ENCODE measurements at regions not wholly inside any gene's neighbourhood (a gene's known extent, or its start where the extent isn't known, plus 50 kb on each side); places are given as distances from the start of the nearest gene placed in this dataset.

GRCh38 chr6:8201679-8202078 lies 99.3 kb upstream of the EEF1E1 start:
- Histone ChIP-seq H3K27ac (no peak overlapping the region), H3K9me3 (no peaks in the 10 kb centered on the region), H3K4me3 (no peak overlapping the region), H3K36me3 (no peaks in the 10 kb centered on the region), H3K4me1 (replicated peaks) (no peaks in the 10 kb centered on the region), H3K27me3 (replicated peaks; ENCODE audit: insufficient read depth) (no peaks in the 10 kb centered on the region)
- no peak for DNase-seq (ENCODE audit: low spot score)
- WGBS, result 84% methylated on average over 5 of the region's 5 CpGs
- TF ChIP-seq POLR2A (IDR thresholded peaks at IDR 0.05) (no peak), POLR2AphosphoS5 (IDR thresholded peaks at IDR 0.05) (no peak)
- TF ChIP-seq, protein P1, sequence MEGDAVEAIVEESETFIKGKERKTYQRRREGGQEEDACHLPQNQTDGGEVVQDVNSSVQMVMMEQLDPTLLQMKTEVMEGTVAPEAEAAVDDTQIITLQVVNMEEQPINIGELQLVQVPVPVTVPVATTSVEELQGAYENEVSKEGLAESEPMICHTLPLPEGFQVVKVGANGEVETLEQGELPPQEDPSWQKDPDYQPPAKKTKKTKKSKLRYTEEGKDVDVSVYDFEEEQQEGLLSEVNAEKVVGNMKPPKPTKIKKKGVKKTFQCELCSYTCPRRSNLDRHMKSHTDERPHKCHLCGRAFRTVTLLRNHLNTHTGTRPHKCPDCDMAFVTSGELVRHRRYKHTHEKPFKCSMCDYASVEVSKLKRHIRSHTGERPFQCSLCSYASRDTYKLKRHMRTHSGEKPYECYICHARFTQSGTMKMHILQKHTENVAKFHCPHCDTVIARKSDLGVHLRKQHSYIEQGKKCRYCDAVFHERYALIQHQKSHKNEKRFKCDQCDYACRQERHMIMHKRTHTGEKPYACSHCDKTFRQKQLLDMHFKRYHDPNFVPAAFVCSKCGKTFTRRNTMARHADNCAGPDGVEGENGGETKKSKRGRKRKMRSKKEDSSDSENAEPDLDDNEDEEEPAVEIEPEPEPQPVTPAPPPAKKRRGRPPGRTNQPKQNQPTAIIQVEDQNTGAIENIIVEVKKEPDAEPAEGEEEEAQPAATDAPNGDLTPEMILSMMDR (IDR thresholded peaks at IDR 0.05), result no peak
- intact Hi-C loops (cut with DNase I), result no loop called here

GRCh38 chr6:8200255-8200654 lies 97.9 kb upstream of the EEF1E1 start:
- WGBS, result 64% methylated on average over 3 of the region's 3 CpGs
- no peaks in the 10 kb centered on the region for H3K4me1 ChIP-seq (replicated peaks)
- H3K27ac ChIP-seq, result no peak overlapping the region
- H3K4me3 ChIP-seq, result no peak overlapping the region
- intact Hi-C loops (cut with DNase I), result no loop called here
- no peaks in the 10 kb centered on the region for H3K27me3 ChIP-seq (replicated peaks; ENCODE audit: insufficient read depth)
- H3K9me3 ChIP-seq, result no peaks in the 10 kb centered on the region
- TF ChIP-seq POLR2A (IDR thresholded peaks at IDR 0.05) (no peak), POLR2AphosphoS5 (IDR thresholded peaks at IDR 0.05) (no peak)
- TF ChIP-seq, protein P1 (IDR thresholded peaks at IDR 0.05), result no peak
- H3K36me3 ChIP-seq, result no peaks in the 10 kb centered on the region
- DNase-seq (ENCODE audit: low spot score), result no peak

GRCh38 chr6:8195714-8196102 lies 93.4 kb upstream of the EEF1E1 start:
- intact Hi-C loops (cut with DNase I), result no loop called here

GRCh38 chr6:8195040-8195713 lies 92.8 kb upstream of the EEF1E1 start:
- DNase-seq (ENCODE audit: low spot score), result no peak
- H3K27ac ChIP-seq, result no peak overlapping the region
- no peaks in the 10 kb centered on the region for H3K27me3 ChIP-seq (replicated peaks; ENCODE audit: insufficient read depth)
- H3K36me3 ChIP-seq, result no peaks in the 10 kb centered on the region
- 65% methylated on average over 3 of the region's 3 CpGs for WGBS
- no peaks in the 10 kb centered on the region for H3K9me3 ChIP-seq
- no peaks in the 10 kb centered on the region for H3K4me1 ChIP-seq (replicated peaks)
- H3K4me3 ChIP-seq, result no peak overlapping the region
- TF ChIP-seq POLR2A (IDR thresholded peaks at IDR 0.05), result no peak
- intact Hi-C loops (cut with DNase I), result no loop called here

More at GRCh38 chr6:8195714-8196102, 93.4 kb upstream of the EEF1E1 start:
- Histone ChIP-seq H3K27me3 (replicated peaks; ENCODE audit: insufficient read depth) (no peaks in the 10 kb centered on the region), H3K27ac (no peak overlapping the region), H3K36me3 (no peaks in the 10 kb centered on the region), H3K9me3 (no peaks in the 10 kb centered on the region), H3K4me3 (no peak overlapping the region), H3K4me1 (replicated peaks) (no peaks in the 10 kb centered on the region)
- WGBS, result 31% methylated on average over 4 of the region's 4 CpGs
- TF ChIP-seq, protein P1 (IDR thresholded peaks at IDR 0.05), result no peak
- TF ChIP-seq POLR2A (IDR thresholded peaks at IDR 0.05) (no peak), POLR2AphosphoS5 (IDR thresholded peaks at IDR 0.05) (no peak)
- no peak for DNase-seq (ENCODE audit: low spot score)

- H3K4me3 ChIP-seq, result no peak overlapping the region
- no peak overlapping the region for H3K27ac ChIP-seq
- H3K36me3 ChIP-seq, result no peaks in the 10 kb centered on the region
- WGBS, result 71% methylated on average over 3 of the region's 3 CpGs
- H3K9me3 ChIP-seq, result no peaks in the 10 kb centered on the region
- intact Hi-C loops (cut with DNase I), result no loop called here
- TF ChIP-seq POLR2A (IDR thresholded peaks at IDR 0.05) (no peak), POLR2AphosphoS5 (IDR thresholded peaks at IDR 0.05) (no peak)
- TF ChIP-seq, protein P1 (IDR thresholded peaks at IDR 0.05), result no peak
- H3K4me1 ChIP-seq (replicated peaks), result no peaks in the 10 kb centered on the region
- no peak for DNase-seq (ENCODE audit: low spot score)
- no peaks in the 10 kb centered on the region for H3K27me3 ChIP-seq (replicated peaks; ENCODE audit: insufficient read depth)
These were observed 92.1 kb upstream of the EEF1E1 start for GRCh38 chr6:8194490-8194889.

Measured in prostate gland (tissue), 2 donors.